Dendritic cell treated with granulocyte-macrophage colony-stimulating factor and Interleukin-4, amounts not matched to agents 40 ng/mL and 50 ng/mL, for 4 days (primary cell): ENCODE measurements at regions not wholly inside any gene's neighbourhood (a gene's known extent, or its start where the extent isn't known, plus 50 kb on each side); places are given as distances from the start of the nearest gene placed in this dataset.

ENCODE experiments used
- H3K27ac Mint-ChIP-seq: one replicate; pipeline ENCODE4 v1.8.0; 2022; ENCODE audit warnings: mild to moderate bottlenecking, mixed read lengths
- H3K27me3 Mint-ChIP-seq: one replicate; pipeline ENCODE4 v1.8.0; 2022; ENCODE audit warnings: mild to moderate bottlenecking, mixed read lengths
- H3K36me3 Mint-ChIP-seq: one replicate; pipeline ENCODE4 v1.8.0; 2022; ENCODE audit warnings: low read depth, mixed read lengths
- H3K4me1 Mint-ChIP-seq: one replicate; pipeline ENCODE4 v1.8.0; 2022; ENCODE audit warnings: low read depth, mixed read lengths
- H3K4me3 Mint-ChIP-seq: one replicate; pipeline ENCODE4 v1.8.0; 2022; ENCODE audit warnings: mild to moderate bottlenecking, moderate library complexity, mixed read lengths
- H3K9me3 Mint-ChIP-seq: one replicate; pipeline ENCODE4 v1.8.0; 2022; ENCODE audit warnings: mixed read lengths
- intact Hi-C: fragments of 100-400 bp; cut with micrococcal nuclease; formaldehyde crosslinking; loops from one replicate; pipeline ENCODE4 v1.15.0; 2022

- no peaks in the 10 kb centered on the region for H3K9me3 Mint-ChIP-seq
- no peaks in the 10 kb centered on the region for H3K4me1 Mint-ChIP-seq
- H3K4me3 Mint-ChIP-seq, result no peak overlapping the region
- no peaks in the 10 kb centered on the region for H3K27me3 Mint-ChIP-seq
- intact Hi-C loops, result no loop called here
- H3K27ac Mint-ChIP-seq, result no peak overlapping the region
- no peaks in the 10 kb centered on the region for H3K36me3 Mint-ChIP-seq
Measured at GRCh38 chr18:1559563-1559962, 654.9 kb downstream of the ADCYAP1 start.

DNA sequence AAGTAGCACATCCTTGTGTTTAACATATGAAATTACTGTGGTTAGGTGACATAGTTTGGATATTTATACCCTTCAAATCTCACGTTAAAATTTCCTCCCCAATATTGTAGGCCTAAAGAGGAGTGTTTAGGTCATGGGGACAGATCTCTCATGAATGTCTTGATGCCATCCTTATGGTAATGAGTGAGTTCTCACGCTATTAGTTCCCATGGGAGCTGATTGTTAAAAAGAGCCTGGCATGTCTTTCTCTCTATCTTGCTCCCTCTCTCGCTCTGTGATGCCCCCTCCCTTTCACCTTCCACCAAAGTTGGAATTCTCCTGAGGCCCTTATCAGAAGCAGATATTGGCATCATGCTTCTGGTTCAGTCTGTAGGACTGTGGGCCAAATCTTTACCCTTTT lies 660.1 kb downstream of the ADCYAP1 start:
- H3K36me3 Mint-ChIP-seq, result no peaks in the 10 kb centered on the region
- no peaks in the 10 kb centered on the region for H3K9me3 Mint-ChIP-seq
- H3K27me3 Mint-ChIP-seq, result no peaks in the 10 kb centered on the region
- no peak overlapping the region for H3K27ac Mint-ChIP-seq
- no peak overlapping the region for H3K4me3 Mint-ChIP-seq
- intact Hi-C loops, result no loop called here
- no peaks in the 10 kb centered on the region for H3K4me1 Mint-ChIP-seq

- H3K4me3 Mint-ChIP-seq, result no peak overlapping the region
- no peaks in the 10 kb centered on the region for H3K36me3 Mint-ChIP-seq
- peaks cover 5% of the 10 kb centered on the region for H3K4me1 Mint-ChIP-seq
- intact Hi-C loops, result no loop called here
- no peak overlapping the region for H3K27ac Mint-ChIP-seq
- no peaks in the 10 kb centered on the region for H3K9me3 Mint-ChIP-seq
- H3K27me3 Mint-ChIP-seq, result no peaks in the 10 kb centered on the region
Measured at GRCh38 chr18:1571206-1571605, 666.5 kb downstream of the ADCYAP1 start.

- Mint-ChIP-seq H3K4me1 (peaks cover 11% of the 10 kb centered on the region), H3K27me3 (no peaks in the 10 kb centered on the region), H3K36me3 (no peaks in the 10 kb centered on the region), H3K4me3 (no peak overlapping the region), H3K27ac (no peak overlapping the region), H3K9me3 (no peaks in the 10 kb centered on the region)
- intact Hi-C loops, result no loop called here
Measured at GRCh38 chr18:1573732-1574131, 669.1 kb downstream of the ADCYAP1 start.

- Mint-ChIP-seq H3K27ac (no peak overlapping the region), H3K4me3 (no peak overlapping the region), H3K36me3 (no peaks in the 10 kb centered on the region), H3K27me3 (no peaks in the 10 kb centered on the region), H3K9me3 (no peaks in the 10 kb centered on the region), H3K4me1 (peaks cover 21% of the 10 kb centered on the region)
- intact Hi-C loops, result no loop called here
Measured at GRCh38 chr18:1575084-1575483, 670.4 kb downstream of the ADCYAP1 start.

- Mint-ChIP-seq H3K36me3 (no peaks in the 10 kb centered on the region), H3K4me3 (no peak overlapping the region), H3K27ac (peak overlapping the region; percentile 54), H3K9me3 (no peaks in the 10 kb centered on the region), H3K4me1 (peaks cover 17% of the 10 kb centered on the region), H3K27me3 (peaks cover 1% of the 10 kb centered on the region)
- intact Hi-C loops, result no loop called here
Measured at GRCh38 chr18:1578505-1578904, 673.8 kb downstream of the ADCYAP1 start.

DNA sequence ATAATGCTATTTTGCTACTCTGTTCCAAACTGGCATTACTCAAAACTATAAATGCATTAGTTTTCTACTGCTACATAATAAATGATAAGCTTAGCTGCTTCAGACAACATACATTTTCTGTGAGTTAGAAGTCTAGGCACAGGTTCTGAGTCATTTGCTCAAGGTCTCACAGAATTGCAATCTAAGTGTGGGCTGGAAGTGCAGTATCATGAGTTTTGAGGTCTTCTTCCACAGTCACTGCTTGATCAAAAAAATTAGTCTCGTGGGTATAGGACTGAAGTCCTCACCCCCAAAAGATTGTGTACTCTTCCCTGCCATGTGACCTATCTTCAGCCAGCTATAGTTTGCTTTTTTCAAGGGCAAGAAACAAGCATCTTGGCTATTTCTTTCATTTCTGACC lies 676.9 kb downstream of the ADCYAP1 start:
- Mint-ChIP-seq H3K27me3 (peaks cover 4% of the 10 kb centered on the region), H3K4me1 (peaks cover 17% of the 10 kb centered on the region), H3K9me3 (no peaks in the 10 kb centered on the region), H3K27ac (no peak overlapping the region), H3K36me3 (no peaks in the 10 kb centered on the region), H3K4me3 (no peak overlapping the region)
- intact Hi-C loops, result no loop called here

- H3K27me3 Mint-ChIP-seq, result peaks cover 4% of the 10 kb centered on the region
- H3K36me3 Mint-ChIP-seq, result no peaks in the 10 kb centered on the region
- no peaks in the 10 kb centered on the region for H3K4me1 Mint-ChIP-seq
- intact Hi-C loops, result loop anchor here (1.0 kb wide), 1 partner anchor 78 kb away; no protein-coding TSS in a partner anchor
- H3K27ac Mint-ChIP-seq, result no peak overlapping the region
- no peaks in the 10 kb centered on the region for H3K9me3 Mint-ChIP-seq
- no peak overlapping the region for H3K4me3 Mint-ChIP-seq
Measured at GRCh38 chr18:1585881-1586488, 681.3 kb downstream of the ADCYAP1 start.

DNA sequence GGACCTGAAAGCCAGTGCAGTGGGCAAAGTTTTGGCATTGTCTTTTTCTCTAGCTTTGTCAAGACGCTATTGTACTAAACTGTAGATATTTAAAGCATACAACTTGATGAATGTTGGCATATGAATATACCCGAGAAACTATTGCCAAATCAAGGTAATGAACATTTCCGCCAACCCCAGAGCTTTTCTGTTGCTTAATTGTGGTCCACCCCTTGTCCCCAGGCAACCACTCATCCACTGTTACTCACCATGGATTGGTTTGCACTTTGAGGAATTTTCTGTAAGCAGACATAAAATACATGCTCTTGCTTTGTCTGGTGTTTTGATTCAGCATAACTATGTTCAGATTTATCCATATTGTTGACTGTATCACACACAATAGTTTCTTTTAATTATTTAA lies 688.4 kb downstream of the ADCYAP1 start:
- intact Hi-C loops, result no loop called here

GRCh38 chr18:1595195-1595594 lies 690.5 kb downstream of the ADCYAP1 start:
- intact Hi-C loops, result no loop called here
- peak overlapping the region; percentile 34 for H3K27ac Mint-ChIP-seq

More for the DNA sequence above, 688.4 kb downstream of the ADCYAP1 start:
- Mint-ChIP-seq H3K4me1 (peaks cover 8% of the 10 kb centered on the region), H3K4me3 (no peak overlapping the region), H3K27me3 (no peaks in the 10 kb centered on the region), H3K27ac (no peak overlapping the region), H3K36me3 (no peaks in the 10 kb centered on the region), H3K9me3 (no peaks in the 10 kb centered on the region)

DNA sequence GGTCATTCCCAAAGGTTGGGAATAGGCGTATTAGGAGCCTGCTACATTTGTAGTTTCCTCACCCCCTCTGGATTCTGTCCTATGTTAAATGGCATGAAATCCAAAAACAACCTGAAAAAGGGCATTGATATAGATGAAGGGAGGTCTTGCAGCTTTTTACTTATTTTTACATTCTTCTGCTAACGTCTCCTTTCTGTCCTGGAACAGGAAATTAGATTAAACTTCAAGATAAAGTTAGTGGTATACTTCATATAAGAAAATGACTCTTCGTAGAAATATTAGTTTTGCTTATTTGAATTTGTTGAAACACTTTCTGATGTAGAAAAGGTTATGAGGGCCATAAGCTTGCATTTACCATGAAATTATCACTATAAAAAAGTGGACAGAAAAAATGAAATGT lies 694.5 kb downstream of the ADCYAP1 start:
- Mint-ChIP-seq H3K9me3 (no peaks in the 10 kb centered on the region), H3K27me3 (no peaks in the 10 kb centered on the region), H3K4me1 (peaks cover 8% of the 10 kb centered on the region), H3K36me3 (no peaks in the 10 kb centered on the region), H3K4me3 (no peak overlapping the region), H3K27ac (no peak overlapping the region)
- intact Hi-C loops, result no loop called here

More at GRCh38 chr18:1595195-1595594, 690.5 kb downstream of the ADCYAP1 start:
- Mint-ChIP-seq H3K4me1 (peaks cover 8% of the 10 kb centered on the region), H3K4me3 (no peak overlapping the region), H3K27me3 (no peaks in the 10 kb centered on the region), H3K9me3 (no peaks in the 10 kb centered on the region), H3K36me3 (no peaks in the 10 kb centered on the region)

- Mint-ChIP-seq H3K4me1 (no peaks in the 10 kb centered on the region), H3K27ac (no peak overlapping the region), H3K36me3 (no peaks in the 10 kb centered on the region), H3K9me3 (peaks cover 4% of the 10 kb centered on the region), H3K27me3 (no peaks in the 10 kb centered on the region), H3K4me3 (no peak overlapping the region)
- intact Hi-C loops, result no loop called here
Measured at GRCh38 chr18:1604751-1605150, 700.1 kb downstream of the ADCYAP1 start.

GRCh38 chr18:1618364-1618763 lies 713.7 kb downstream of the ADCYAP1 start:
- H3K4me3 Mint-ChIP-seq, result no peak overlapping the region
- H3K27ac Mint-ChIP-seq, result no peak overlapping the region
- H3K27me3 Mint-ChIP-seq, result no peaks in the 10 kb centered on the region
- intact Hi-C loops, result no loop called here
- H3K4me1 Mint-ChIP-seq, result peaks cover 6% of the 10 kb centered on the region
- H3K36me3 Mint-ChIP-seq, result no peaks in the 10 kb centered on the region
- H3K9me3 Mint-ChIP-seq, result no peaks in the 10 kb centered on the region

- intact Hi-C loops, result no loop called here
- H3K4me1 Mint-ChIP-seq, result peaks cover 6% of the 10 kb centered on the region
- no peaks in the 10 kb centered on the region for H3K27me3 Mint-ChIP-seq
- no peak overlapping the region for H3K4me3 Mint-ChIP-seq
- no peaks in the 10 kb centered on the region for H3K36me3 Mint-ChIP-seq
- no peaks in the 10 kb centered on the region for H3K9me3 Mint-ChIP-seq
- H3K27ac Mint-ChIP-seq, result no peak overlapping the region
Measured at GRCh38 chr18:1619507-1619906, 714.8 kb downstream of the ADCYAP1 start.

DNA sequence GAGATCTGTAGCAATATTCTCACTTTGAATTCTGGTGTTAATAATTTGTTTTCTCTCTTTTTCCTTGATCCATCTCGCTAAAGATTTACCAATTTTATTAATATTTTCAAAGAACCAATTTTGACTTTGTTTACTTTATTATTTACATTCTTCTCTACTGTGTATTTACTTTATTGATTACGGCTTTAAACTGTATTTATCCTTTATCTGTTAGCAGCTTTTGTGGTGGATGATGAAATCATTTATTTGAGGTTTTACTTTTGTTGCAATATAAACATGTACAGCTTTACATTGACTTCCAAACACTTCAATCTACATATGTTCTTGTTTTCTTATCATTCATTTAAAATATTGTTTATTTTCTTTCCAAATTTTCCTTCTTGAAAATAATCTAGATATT lies 719.9 kb downstream of the ADCYAP1 start:
- no peaks in the 10 kb centered on the region for H3K4me1 Mint-ChIP-seq
- H3K9me3 Mint-ChIP-seq, result no peaks in the 10 kb centered on the region
- no peaks in the 10 kb centered on the region for H3K27me3 Mint-ChIP-seq
- no peak overlapping the region for H3K4me3 Mint-ChIP-seq
- no peaks in the 10 kb centered on the region for H3K36me3 Mint-ChIP-seq
- intact Hi-C loops, result no loop called here
- no peak overlapping the region for H3K27ac Mint-ChIP-seq
